ENCODE measurements at regions not wholly inside any gene's neighbourhood (a gene's known extent, or its start where the extent isn't known, plus 50 kb on each side); places are given as distances from the start of the nearest gene placed in this dataset.

- TF ChIP-seq MAX (IDR thresholded peaks at IDR 0.05; ENCODE audit: low read depth, low read length), result no peak
- TF ChIP-seq MYC (IDR thresholded peaks at IDR 0.05; ENCODE audit: low read depth, low read length), result no peak
- no peak for TF ChIP-seq POLR2A (IDR thresholded peaks at IDR 0.05; ENCODE audit: extremely low read depth, insufficient read length)
- no peak for DNase-seq (ENCODE audit: low read depth)
These were observed 219.9 kb downstream of the PRDM9 start for GRCh38 chr5:23727271-23727670.

GRCh38 chr5:23730023-23730422 lies 222.6 kb downstream of the PRDM9 start:
- no peak for TF ChIP-seq MYC (IDR thresholded peaks at IDR 0.05; ENCODE audit: low read depth, low read length)
- H3K4me3 ChIP-seq (ENCODE audit: low read depth, low read length), result no peak overlapping the region
- DNase-seq (ENCODE audit: low read depth), result no peak

More at GRCh38 chr5:23727271-23727670, 219.9 kb downstream of the PRDM9 start:
- no peak overlapping the region for H3K4me3 ChIP-seq (ENCODE audit: low read depth, low read length)

GRCh38 chr5:23740029-23740428 lies 232.6 kb downstream of the PRDM9 start:
- no peak for DNase-seq (ENCODE audit: low read depth)
- no peak for TF ChIP-seq MYC (IDR thresholded peaks at IDR 0.05; ENCODE audit: low read depth, low read length)
- no peak for TF ChIP-seq CTCF (IDR thresholded peaks at IDR 0.05; ENCODE audit: low read depth, low read length)
- no peak for TF ChIP-seq MAX (IDR thresholded peaks at IDR 0.05; ENCODE audit: low read depth, low read length)
- no peak for TF ChIP-seq POLR2A (IDR thresholded peaks at IDR 0.05; ENCODE audit: extremely low read depth, insufficient read length)
- no peak overlapping the region for H3K4me3 ChIP-seq (ENCODE audit: low read depth, low read length)

- no peak overlapping the region for H3K4me3 ChIP-seq (ENCODE audit: low read depth, low read length)
- TF ChIP-seq POLR2A (IDR thresholded peaks at IDR 0.05; ENCODE audit: extremely low read depth, insufficient read length), result no peak
- TF ChIP-seq CTCF (IDR thresholded peaks at IDR 0.05; ENCODE audit: low read depth, low read length), result no peak
- no peak for TF ChIP-seq MYC (IDR thresholded peaks at IDR 0.05; ENCODE audit: low read depth, low read length)
- TF ChIP-seq MAX (IDR thresholded peaks at IDR 0.05; ENCODE audit: low read depth, low read length), result no peak
- DNase-seq (ENCODE audit: low read depth), result no peak
These were observed 235.3 kb downstream of the PRDM9 start for GRCh38 chr5:23742701-23743100.

- DNase-seq (ENCODE audit: low read depth), result no peak
- TF ChIP-seq MYC (IDR thresholded peaks at IDR 0.05; ENCODE audit: low read depth, low read length), result no peak
- no peak for TF ChIP-seq CTCF (IDR thresholded peaks at IDR 0.05; ENCODE audit: low read depth, low read length)
- no peak for TF ChIP-seq POLR2A (IDR thresholded peaks at IDR 0.05; ENCODE audit: extremely low read depth, insufficient read length)
- TF ChIP-seq MAX (IDR thresholded peaks at IDR 0.05; ENCODE audit: low read depth, low read length), result no peak
- no peak overlapping the region for H3K4me3 ChIP-seq (ENCODE audit: low read depth, low read length)
These were observed 248.5 kb downstream of the PRDM9 start for GRCh38 chr5:23755906-23756305.

GRCh38 chr5:23756779-23757178 lies 249.4 kb downstream of the PRDM9 start:
- no peak overlapping the region for H3K4me3 ChIP-seq (ENCODE audit: low read depth, low read length)
- no peak for DNase-seq (ENCODE audit: low read depth)
- no peak for TF ChIP-seq MYC (IDR thresholded peaks at IDR 0.05; ENCODE audit: low read depth, low read length)
- TF ChIP-seq MAX (IDR thresholded peaks at IDR 0.05; ENCODE audit: low read depth, low read length), result no peak
- no peak for TF ChIP-seq POLR2A (IDR thresholded peaks at IDR 0.05; ENCODE audit: extremely low read depth, insufficient read length)
- no peak for TF ChIP-seq CTCF (IDR thresholded peaks at IDR 0.05; ENCODE audit: low read depth, low read length)

GRCh38 chr5:23763170-23763569 lies 255.8 kb downstream of the PRDM9 start:
- DNase-seq (ENCODE audit: low read depth), result no peak
- no peak for TF ChIP-seq POLR2A (IDR thresholded peaks at IDR 0.05; ENCODE audit: extremely low read depth, insufficient read length)
- TF ChIP-seq MYC (IDR thresholded peaks at IDR 0.05; ENCODE audit: low read depth, low read length), result no peak
- TF ChIP-seq CTCF (IDR thresholded peaks at IDR 0.05; ENCODE audit: low read depth, low read length), result no peak
- no peak for TF ChIP-seq MAX (IDR thresholded peaks at IDR 0.05; ENCODE audit: low read depth, low read length)

More at GRCh38 chr5:23763170-23763569, 255.8 kb downstream of the PRDM9 start:
- H3K4me3 ChIP-seq (ENCODE audit: low read depth, low read length), result no peak overlapping the region
